Stimulated activated CD8-positive, alpha-beta memory T cell treated with anti-CD3 and anti-CD28 coated beads, Interleukin-4, amount 100 ng/mL, for 4 hours (primary cell): ENCODE measurements at regions not wholly inside any gene's neighbourhood (a gene's known extent, or its start where the extent isn't known, plus 50 kb on each side); places are given as distances from the start of the nearest gene placed in this dataset.
"Not testable (repeated sequence)": the region's sequence is repeated elsewhere in the genome, so short reads cannot be mapped to it uniquely, and the experiment has no call there.

ENCODE experiments used
- DNase-seq, 2 donors: peaks; one replicate each; pipeline ENCODE4 v3.0.0-alpha.2; 2020; ENCODE audit warnings: low read depth in 2 of 2, low spot score in 1 of 2

- no peak for DNase-seq
Observed at GRCh38 chr13:76297331-76297730, 588.9 kb downstream of the KCTD12 start.

GRCh38 chr13:76296751-76297150, 589.5 kb downstream of the KCTD12 start:
- DNase-seq, result no peak

GRCh38 chr13:76295020-76295419, 591.2 kb downstream of the KCTD12 start:
- not testable (repeated sequence) for DNase-seq

GRCh38 chr13:76293751-76294150, 592.5 kb downstream of the KCTD12 start:
- DNase-seq, result no peak

- DNase-seq, result no peak
Observed at GRCh38 chr13:76293346-76293745, 592.9 kb downstream of the KCTD12 start.

GRCh38 chr13:76292726-76293125, 593.5 kb downstream of the KCTD12 start:
- DNase-seq, result no peak

GRCh38 chr13:76292031-76292430, 594.2 kb downstream of the KCTD12 start:
- DNase-seq, result no peak

GRCh38 chr13:76289558-76289957, 596.6 kb downstream of the KCTD12 start:
- no peak for DNase-seq

- DNase-seq, result no peak
Observed at GRCh38 chr13:76286178-76286577, 600.0 kb downstream of the KCTD12 start.

- no peak for DNase-seq
Observed at GRCh38 chr13:76285463-76285862, 600.7 kb downstream of the KCTD12 start.

- not testable (repeated sequence) for DNase-seq
Observed at GRCh38 chr13:76279766-76280165, 606.4 kb downstream of the KCTD12 start.

- no peak for DNase-seq
Observed at GRCh38 chr13:76271728-76272232, 614.4 kb downstream of the KCTD12 start.

GRCh38 chr13:76268307-76268706, 617.9 kb downstream of the KCTD12 start:
- not testable (repeated sequence) for DNase-seq

- no peak for DNase-seq
Observed at GRCh38 chr13:76267216-76267615, 619.0 kb downstream of the KCTD12 start.

- no peak for DNase-seq
Observed at GRCh38 chr13:76266561-76266960, 619.6 kb downstream of the KCTD12 start.

- no peak for DNase-seq
Observed at GRCh38 chr13:76250211-76250610, 614.1 kb downstream of the LMO7 start.

- no peak for DNase-seq
Observed at GRCh38 chr13:76245920-76246319, 609.8 kb downstream of the LMO7 start.

- DNase-seq, result no peak
Observed at GRCh38 chr13:76245211-76245610, 609.1 kb downstream of the LMO7 start.

GRCh38 chr13:76243120-76243519, 607.0 kb downstream of the LMO7 start:
- DNase-seq, result not testable (repeated sequence)

- no peak for DNase-seq
Observed at GRCh38 chr13:76239031-76239680, 603.0 kb downstream of the LMO7 start.

GRCh38 chr13:76231522-76232167, 595.5 kb downstream of the LMO7 start:
- DNase-seq, result no peak

GRCh38 chr13:76229281-76229680, 593.2 kb downstream of the LMO7 start:
- DNase-seq, result no peak

- DNase-seq, result no peak
Observed at GRCh38 chr13:76226941-76227340, 590.8 kb downstream of the LMO7 start.
